ENCODE measurements at regions not wholly inside any gene's neighbourhood (a gene's known extent, or its start where the extent isn't known, plus 50 kb on each side); places are given as distances from the start of the nearest gene placed in this dataset.

- Histone ChIP-seq H3K27ac (no peak overlapping the region), H3K27me3 (ENCODE audit: insufficient read depth, low read depth) (peaks cover 97% of the 10 kb centered on the region), H3K4me3 (IDR thresholded peaks at IDR 0.05; ENCODE audit: insufficient read depth, low read depth, low read length) (no peak overlapping the region), H3K36me3 (ENCODE audit: insufficient read depth) (no peaks in the 10 kb centered on the region), H2AFZ (ENCODE audit: low read depth) (no peak overlapping the region), H3K4me1 (ENCODE audit: low read depth, poor library complexity, severe bottlenecking) (no peaks in the 10 kb centered on the region), H3K4me2 (no peak overlapping the region), H3K79me2 (ENCODE audit: insufficient read depth, low read depth) (no peaks in the 10 kb centered on the region), H4K20me1 (ENCODE audit: insufficient read depth) (no peaks in the 10 kb centered on the region), H3K9ac (no peak overlapping the region)
- no peak for TF ChIP-seq CTCF (conservative IDR thresholded peaks at IDR 0.05; ENCODE audit: low read depth, low read length)
Measured at GRCh38 chr16:85196976-85197375, 84.7 kb upstream of the CIBAR2 start.

- no peaks in the 10 kb centered on the region for H3K4me1 ChIP-seq (ENCODE audit: low read depth, poor library complexity, severe bottlenecking)
- H3K36me3 ChIP-seq (ENCODE audit: insufficient read depth) = no peaks in the 10 kb centered on the region
- H3K4me3 ChIP-seq (IDR thresholded peaks at IDR 0.05; ENCODE audit: insufficient read depth, low read depth, low read length) = no peak overlapping the region
- H3K27ac ChIP-seq = no peak overlapping the region
- H3K9ac ChIP-seq = no peak overlapping the region
- no peaks in the 10 kb centered on the region for H4K20me1 ChIP-seq (ENCODE audit: insufficient read depth)
- peaks cover 94% of the 10 kb centered on the region for H3K27me3 ChIP-seq (ENCODE audit: insufficient read depth, low read depth)
- TF ChIP-seq CTCF (conservative IDR thresholded peaks at IDR 0.05; ENCODE audit: low read depth, low read length) = no peak
- no peaks in the 10 kb centered on the region for H3K79me2 ChIP-seq (ENCODE audit: insufficient read depth, low read depth)
- no peak overlapping the region for H2AFZ ChIP-seq (ENCODE audit: low read depth)
- H3K4me2 ChIP-seq = no peak overlapping the region
Measured at GRCh38 chr16:85197611-85198566, 85.6 kb upstream of the CIBAR2 start.

GRCh38 chr16:85199069-85199725 is 86.9 kb upstream of the CIBAR2 start:
- no peaks in the 10 kb centered on the region for H4K20me1 ChIP-seq (ENCODE audit: insufficient read depth)
- TF ChIP-seq CTCF (conservative IDR thresholded peaks at IDR 0.05; ENCODE audit: low read depth, low read length) = no peak
- no peak overlapping the region for H3K4me3 ChIP-seq (IDR thresholded peaks at IDR 0.05; ENCODE audit: insufficient read depth, low read depth, low read length)
- no peak overlapping the region for H3K27ac ChIP-seq
- no peaks in the 10 kb centered on the region for H3K79me2 ChIP-seq (ENCODE audit: insufficient read depth, low read depth)
- H3K36me3 ChIP-seq (ENCODE audit: insufficient read depth) = no peaks in the 10 kb centered on the region
- H3K9ac ChIP-seq = no peak overlapping the region
- no peak overlapping the region for H2AFZ ChIP-seq (ENCODE audit: low read depth)
- H3K4me2 ChIP-seq = no peak overlapping the region
- peaks cover 88% of the 10 kb centered on the region for H3K27me3 ChIP-seq (ENCODE audit: insufficient read depth, low read depth)
- H3K4me1 ChIP-seq (ENCODE audit: low read depth, poor library complexity, severe bottlenecking) = no peaks in the 10 kb centered on the region

- Histone ChIP-seq H3K27ac (no peak overlapping the region), H3K4me1 (ENCODE audit: low read depth, poor library complexity, severe bottlenecking) (no peaks in the 10 kb centered on the region), H3K27me3 (ENCODE audit: insufficient read depth, low read depth) (peaks cover 86% of the 10 kb centered on the region), H3K9ac (no peak overlapping the region), H3K4me2 (no peak overlapping the region), H4K20me1 (ENCODE audit: insufficient read depth) (no peaks in the 10 kb centered on the region), H2AFZ (ENCODE audit: low read depth) (no peak overlapping the region), H3K36me3 (ENCODE audit: insufficient read depth) (no peaks in the 10 kb centered on the region), H3K79me2 (ENCODE audit: insufficient read depth, low read depth) (no peaks in the 10 kb centered on the region), H3K4me3 (IDR thresholded peaks at IDR 0.05; ENCODE audit: insufficient read depth, low read depth, low read length) (no peak overlapping the region)
- no peak for TF ChIP-seq CTCF (conservative IDR thresholded peaks at IDR 0.05; ENCODE audit: low read depth, low read length)
Measured at GRCh38 chr16:85199880-85200279, 87.6 kb upstream of the CIBAR2 start.

Data from KMS-11 (cell line).